OCI-LY3 (cell line): ENCODE measurements at regions not wholly inside any gene's neighbourhood (a gene's known extent, or its start where the extent isn't known, plus 50 kb on each side); places are given as distances from the start of the nearest gene placed in this dataset.

Experiments used
- EZH2phosphoT487 ChIP-seq: fragments of 200-600 bp; shearing (Covaris generic); IDR thresholded peaks from 2 replicates; pipeline ENCODE4 v1.6.1; 2018; ENCODE audit warnings: antibody characterized with exemption, mixed run types, low read depth
- TF ChIP-seq, protein P1 (sequence below): fragments of 200-600, 300-600 bp; sonication (generic); IDR thresholded peaks from 2 replicates; pipeline ENCODE4 v1.5.1; 2014; ENCODE audit warnings: antibody characterized with exemption, low read length, low read depth

DNA sequence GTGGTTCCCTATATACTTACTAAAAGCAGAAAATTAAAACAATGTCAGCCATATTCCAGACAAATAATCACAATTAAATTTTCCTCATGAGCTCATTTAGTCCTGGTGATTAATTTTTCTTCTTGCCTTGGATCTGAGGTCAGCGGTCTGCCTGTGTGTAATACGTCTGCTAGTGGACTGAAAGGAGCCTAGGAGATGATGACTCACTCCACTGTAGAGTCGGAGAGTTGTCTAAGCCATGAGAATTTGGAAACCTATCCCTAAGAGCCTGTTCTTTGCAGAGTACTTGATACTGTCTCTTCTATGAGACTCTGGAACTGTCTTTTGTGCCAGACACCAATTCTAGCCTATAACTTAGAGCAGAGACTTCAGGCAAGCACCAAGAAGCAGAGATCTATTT, 94.2 kb upstream of the RAB27B start:
- TF ChIP-seq, protein P1, sequence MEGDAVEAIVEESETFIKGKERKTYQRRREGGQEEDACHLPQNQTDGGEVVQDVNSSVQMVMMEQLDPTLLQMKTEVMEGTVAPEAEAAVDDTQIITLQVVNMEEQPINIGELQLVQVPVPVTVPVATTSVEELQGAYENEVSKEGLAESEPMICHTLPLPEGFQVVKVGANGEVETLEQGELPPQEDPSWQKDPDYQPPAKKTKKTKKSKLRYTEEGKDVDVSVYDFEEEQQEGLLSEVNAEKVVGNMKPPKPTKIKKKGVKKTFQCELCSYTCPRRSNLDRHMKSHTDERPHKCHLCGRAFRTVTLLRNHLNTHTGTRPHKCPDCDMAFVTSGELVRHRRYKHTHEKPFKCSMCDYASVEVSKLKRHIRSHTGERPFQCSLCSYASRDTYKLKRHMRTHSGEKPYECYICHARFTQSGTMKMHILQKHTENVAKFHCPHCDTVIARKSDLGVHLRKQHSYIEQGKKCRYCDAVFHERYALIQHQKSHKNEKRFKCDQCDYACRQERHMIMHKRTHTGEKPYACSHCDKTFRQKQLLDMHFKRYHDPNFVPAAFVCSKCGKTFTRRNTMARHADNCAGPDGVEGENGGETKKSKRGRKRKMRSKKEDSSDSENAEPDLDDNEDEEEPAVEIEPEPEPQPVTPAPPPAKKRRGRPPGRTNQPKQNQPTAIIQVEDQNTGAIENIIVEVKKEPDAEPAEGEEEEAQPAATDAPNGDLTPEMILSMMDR, result no peak
- no peak for TF ChIP-seq EZH2phosphoT487
